Nephron (organoid): ENCODE measurements at regions not wholly inside any gene's neighbourhood (a gene's known extent, or its start where the extent isn't known, plus 50 kb on each side); places are given as distances from the start of the nearest gene placed in this dataset.

Experiments
- H3K27ac Mint-ChIP-seq, 3 experiments: 2 replicates each; pipeline ENCODE4 v1.8.0; 2020; ENCODE audit warnings: mixed read lengths in 3 of 3, mild to moderate bottlenecking in 2 of 3, moderate library complexity in 1 of 3
- H3K27me3 Mint-ChIP-seq: 2 replicates; pipeline ENCODE4 v1.8.0; 2021; ENCODE audit warnings: low read depth, mild to moderate bottlenecking, moderate library complexity, mixed read lengths
- H3K36me3 Mint-ChIP-seq: 2 replicates; pipeline ENCODE4 v1.8.0; 2020; ENCODE audit warnings: low read depth, mixed read lengths
- H3K4me1 Mint-ChIP-seq: 2 replicates; pipeline ENCODE4 v1.8.0; 2020; ENCODE audit warnings: mixed read lengths
- H3K4me3 Mint-ChIP-seq, 3 experiments: 2 replicates each; pipeline ENCODE4 v1.8.0; 2020; ENCODE audit warnings: mild to moderate bottlenecking in 3 of 3, mixed read lengths in 3 of 3, moderate library complexity in 2 of 3
- H3K9me3 Mint-ChIP-seq: 2 replicates; pipeline ENCODE4 v1.8.0; 2020; ENCODE audit warnings: mixed read lengths
- TF ChIP-seq, protein P1 (sequence below), 3 experiments: fragments of 200-600 bp; sonication (generic); IDR thresholded peaks; one replicate each; pipeline ENCODE4 v1.5.0; 2021; ENCODE audit warnings: antibody characterized with exemption in 3 of 3; ENCODE audit not compliant: unreplicated experiment in 3 of 3

DNA sequence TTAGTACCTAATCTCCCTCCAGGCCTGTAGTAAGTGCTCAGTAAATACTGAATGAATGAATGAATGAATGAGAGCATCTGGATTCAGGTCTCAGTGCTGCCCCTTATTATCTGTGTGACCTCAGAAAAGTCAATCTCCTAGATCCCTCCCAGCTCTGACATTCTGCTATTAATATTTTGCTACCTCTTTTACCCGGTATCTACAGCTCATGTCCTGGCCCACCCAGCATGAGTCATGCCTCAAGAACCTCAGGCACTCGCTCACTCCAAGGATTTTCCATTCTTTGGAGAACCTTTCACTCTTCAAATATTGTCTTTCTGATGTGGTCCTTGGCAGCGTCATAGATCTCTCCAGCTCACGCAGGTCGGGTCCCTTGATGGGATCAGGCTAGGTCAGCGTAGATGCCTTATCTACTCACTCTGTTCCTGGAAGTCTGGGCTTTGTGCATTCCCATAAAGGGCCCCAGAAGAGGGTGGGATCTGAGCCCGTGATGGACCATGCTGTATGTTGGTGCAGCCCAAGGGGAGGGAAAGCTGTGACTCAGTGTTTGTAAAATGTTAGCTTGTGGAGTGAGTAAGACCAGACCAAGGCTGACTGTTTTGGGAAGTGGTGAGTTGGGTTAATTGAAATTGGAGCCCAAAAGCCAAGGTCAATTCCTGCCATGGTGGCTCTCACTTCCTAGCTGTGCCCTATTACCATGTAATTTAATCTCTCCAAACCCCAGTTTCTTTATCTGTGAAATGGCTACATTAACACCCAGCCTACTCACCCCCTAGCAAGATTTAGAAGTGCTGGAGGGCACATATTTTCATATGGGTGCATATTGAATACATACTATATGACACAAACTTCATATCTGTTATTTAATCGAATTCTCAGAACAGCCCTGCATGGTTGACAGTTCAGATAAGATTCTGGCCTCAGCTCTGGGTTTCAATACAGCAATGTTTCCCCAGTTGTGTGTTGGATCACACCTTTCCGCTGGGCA, 214.1 kb upstream of the USP24 start:
- TF ChIP-seq, protein P1, sequence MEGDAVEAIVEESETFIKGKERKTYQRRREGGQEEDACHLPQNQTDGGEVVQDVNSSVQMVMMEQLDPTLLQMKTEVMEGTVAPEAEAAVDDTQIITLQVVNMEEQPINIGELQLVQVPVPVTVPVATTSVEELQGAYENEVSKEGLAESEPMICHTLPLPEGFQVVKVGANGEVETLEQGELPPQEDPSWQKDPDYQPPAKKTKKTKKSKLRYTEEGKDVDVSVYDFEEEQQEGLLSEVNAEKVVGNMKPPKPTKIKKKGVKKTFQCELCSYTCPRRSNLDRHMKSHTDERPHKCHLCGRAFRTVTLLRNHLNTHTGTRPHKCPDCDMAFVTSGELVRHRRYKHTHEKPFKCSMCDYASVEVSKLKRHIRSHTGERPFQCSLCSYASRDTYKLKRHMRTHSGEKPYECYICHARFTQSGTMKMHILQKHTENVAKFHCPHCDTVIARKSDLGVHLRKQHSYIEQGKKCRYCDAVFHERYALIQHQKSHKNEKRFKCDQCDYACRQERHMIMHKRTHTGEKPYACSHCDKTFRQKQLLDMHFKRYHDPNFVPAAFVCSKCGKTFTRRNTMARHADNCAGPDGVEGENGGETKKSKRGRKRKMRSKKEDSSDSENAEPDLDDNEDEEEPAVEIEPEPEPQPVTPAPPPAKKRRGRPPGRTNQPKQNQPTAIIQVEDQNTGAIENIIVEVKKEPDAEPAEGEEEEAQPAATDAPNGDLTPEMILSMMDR (IDR thresholded peaks at IDR 0.05; ENCODE audit: unreplicated experiment in 3 of 3) = no peak
- Mint-ChIP-seq H3K9me3 (peaks cover 13% of the 10 kb centered on the region), H3K27me3 (no peaks in the 10 kb centered on the region), H3K4me3 (no peak overlapping the region), H3K27ac (peak overlapping the region in 2 of 3 experiments; percentile 16 to 31), H3K36me3 (no peaks in the 10 kb centered on the region), H3K4me1 (peaks cover 6% of the 10 kb centered on the region)

DNA sequence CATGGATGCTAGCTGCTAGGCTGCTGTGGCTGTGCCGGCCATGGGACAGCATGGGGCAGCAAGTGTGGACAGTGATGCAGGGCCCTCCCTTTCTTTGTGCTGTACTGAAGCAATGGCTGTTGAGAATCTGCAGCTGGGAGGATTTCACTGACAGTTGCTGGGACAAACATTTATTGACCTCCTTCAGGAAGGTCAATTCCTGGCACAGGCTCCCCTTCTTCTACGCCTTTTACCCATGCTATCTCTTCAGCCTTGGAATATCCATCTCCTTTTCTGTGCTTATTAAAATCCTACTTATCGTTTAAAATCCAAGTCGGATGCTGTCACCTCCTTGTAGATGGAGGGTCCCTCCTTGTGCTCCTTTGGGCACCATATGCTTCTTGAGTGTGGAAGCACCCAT, 213.1 kb upstream of the USP24 start:
- no peaks in the 10 kb centered on the region for H3K36me3 Mint-ChIP-seq
- H3K4me3 Mint-ChIP-seq = no peak overlapping the region
- TF ChIP-seq, protein P1 (IDR thresholded peaks at IDR 0.05; ENCODE audit: unreplicated experiment in 3 of 3) = no peak
- no peaks in the 10 kb centered on the region for H3K27me3 Mint-ChIP-seq
- no peak overlapping the region for H3K27ac Mint-ChIP-seq
- peaks cover 11% of the 10 kb centered on the region for H3K4me1 Mint-ChIP-seq
- peaks cover 8% of the 10 kb centered on the region for H3K9me3 Mint-ChIP-seq

DNA sequence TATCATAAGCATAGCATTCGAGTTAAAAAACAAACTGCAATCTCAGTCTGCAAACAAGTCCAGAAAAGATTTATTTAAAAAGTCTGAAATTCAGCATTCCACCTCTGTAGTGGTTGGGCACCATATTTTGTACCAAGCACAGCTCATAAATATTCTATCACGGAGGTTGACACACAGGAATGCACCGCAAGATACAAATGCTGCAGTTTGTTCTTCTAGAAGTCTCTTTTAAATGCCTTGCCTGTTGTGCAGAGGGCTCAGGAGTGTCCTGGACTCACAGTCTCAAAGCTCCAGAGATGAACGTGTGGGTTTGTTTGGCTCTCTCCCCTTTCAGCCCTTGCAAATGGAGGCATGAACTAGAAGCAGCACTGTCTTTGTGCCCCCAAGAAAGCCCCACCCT, 212.4 kb upstream of the USP24 start:
- TF ChIP-seq, protein P1 (IDR thresholded peaks at IDR 0.05; ENCODE audit: unreplicated experiment in 3 of 3) = no peak
- Mint-ChIP-seq H3K9me3 (peaks cover 6% of the 10 kb centered on the region), H3K27me3 (no peaks in the 10 kb centered on the region), H3K4me1 (peaks cover 11% of the 10 kb centered on the region), H3K4me3 (no peak overlapping the region), H3K27ac (no peak overlapping the region), H3K36me3 (no peaks in the 10 kb centered on the region)

DNA sequence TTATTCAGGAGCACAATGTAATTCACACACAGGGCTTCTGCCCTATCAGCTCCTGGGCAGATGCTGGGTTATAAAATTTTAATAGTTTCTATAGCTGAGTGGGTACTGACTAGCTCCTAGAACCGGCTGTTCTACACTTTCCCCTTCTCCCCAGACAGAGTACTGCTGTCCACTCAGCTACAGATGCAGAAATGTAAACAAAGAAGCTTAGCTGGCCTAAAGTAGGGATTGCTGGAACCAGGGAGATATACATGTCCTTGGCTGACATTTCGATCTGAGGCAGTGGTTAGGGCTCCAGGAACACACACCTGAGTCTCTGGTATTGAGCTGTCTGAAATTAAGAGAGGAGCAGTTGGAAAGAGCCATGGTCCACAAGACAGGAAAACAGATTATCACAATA, 211.5 kb upstream of the USP24 start:
- peaks cover 1% of the 10 kb centered on the region for H3K9me3 Mint-ChIP-seq
- no peaks in the 10 kb centered on the region for H3K36me3 Mint-ChIP-seq
- H3K4me1 Mint-ChIP-seq = peaks cover 11% of the 10 kb centered on the region
- H3K4me3 Mint-ChIP-seq = no peak overlapping the region
- no peaks in the 10 kb centered on the region for H3K27me3 Mint-ChIP-seq
- TF ChIP-seq, protein P1 (IDR thresholded peaks at IDR 0.05; ENCODE audit: unreplicated experiment in 3 of 3) = no peak
- no peak overlapping the region for H3K27ac Mint-ChIP-seq

DNA sequence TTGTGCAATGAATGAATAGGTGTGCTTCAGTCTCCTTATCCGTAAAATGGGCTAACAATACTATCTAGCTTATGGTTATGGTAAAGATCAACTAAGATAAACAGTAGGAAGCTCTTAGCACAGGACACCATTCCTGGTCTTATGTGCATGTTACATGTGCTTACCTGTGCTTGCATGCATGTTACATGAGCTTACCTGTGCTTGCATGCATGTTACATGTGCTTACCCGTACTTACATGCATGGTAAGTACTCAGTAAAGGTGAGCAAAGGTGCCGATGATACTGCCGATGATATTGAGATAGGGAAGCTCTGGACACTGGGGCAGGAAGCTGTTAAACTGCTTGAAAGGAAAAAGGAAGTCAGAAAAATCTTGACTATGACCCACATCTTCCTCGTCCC, 211.0 kb upstream of the USP24 start:
- no peak overlapping the region for H3K27ac Mint-ChIP-seq
- H3K4me1 Mint-ChIP-seq = peaks cover 11% of the 10 kb centered on the region
- TF ChIP-seq, protein P1 (IDR thresholded peaks at IDR 0.05; ENCODE audit: unreplicated experiment in 3 of 3) = no peak
- H3K4me3 Mint-ChIP-seq = no peak overlapping the region
- peaks cover 4% of the 10 kb centered on the region for H3K9me3 Mint-ChIP-seq
- H3K27me3 Mint-ChIP-seq = no peaks in the 10 kb centered on the region
- H3K36me3 Mint-ChIP-seq = no peaks in the 10 kb centered on the region
